ENCODE measurements at regions not wholly inside any gene's neighbourhood (a gene's known extent, or its start where the extent isn't known, plus 50 kb on each side); places are given as distances from the start of the nearest gene placed in this dataset.

- no peak overlapping the region for H3K27ac ChIP-seq (ENCODE audit: insufficient read depth in 1 of 2, low read depth in 1 of 2, low read length in 2 of 2, poor library complexity in 1 of 2, severe bottlenecking in 2 of 2)
- POLR2A ChIA-PET: no interaction called here
- CTCF ChIA-PET: no interaction called here
- 80% methylated on average over 3 of the region's 4 CpGs for WGBS (ENCODE audit: insufficient coverage)
- H3K27me3 ChIP-seq (replicated peaks in 2 of 5; ENCODE audit: control insufficient read depth in 4 of 5, insufficient read depth in 5 of 5, low read length in 4 of 5): no peaks in the 10 kb centered on the region
- H3K4me3 ChIP-seq (ENCODE audit: control insufficient read depth in 1 of 7, extremely low read depth in 1 of 7, insufficient read depth in 4 of 7, low read depth in 2 of 7, low read length in 6 of 7): no peak overlapping the region
- H3K9me3 ChIP-seq (ENCODE audit: control extremely low read depth in 1 of 5, control insufficient read depth in 4 of 5, insufficient read depth in 2 of 5, low read depth in 1 of 5, low read length in 4 of 5): no peaks in the 10 kb centered on the region
- no peaks in the 10 kb centered on the region for H3K36me3 ChIP-seq (ENCODE audit: control insufficient read depth in 4 of 4, insufficient read depth in 4 of 4, low read length in 3 of 4)
- no peak for DNase-seq
- H3K4me1 ChIP-seq (ENCODE audit: control extremely low read depth in 1 of 4, control insufficient read depth in 4 of 4, insufficient read depth in 4 of 4, low read length in 3 of 4): no peaks in the 10 kb centered on the region
Observed at GRCh38 chr11:92879086-92879485, 90.4 kb upstream of the MTNR1B start.

GRCh38 chr11:92880381-92880780, 89.1 kb upstream of the MTNR1B start:
- H3K4me3 ChIP-seq (ENCODE audit: control insufficient read depth in 1 of 7, extremely low read depth in 1 of 7, insufficient read depth in 4 of 7, low read depth in 2 of 7, low read length in 6 of 7): no peak overlapping the region
- 92% methylated on average over 2 of the region's 3 CpGs for WGBS (ENCODE audit: insufficient coverage)
- H3K36me3 ChIP-seq (ENCODE audit: control insufficient read depth in 4 of 4, insufficient read depth in 4 of 4, low read length in 3 of 4): no peaks in the 10 kb centered on the region
- H3K9me3 ChIP-seq (ENCODE audit: control extremely low read depth in 1 of 5, control insufficient read depth in 4 of 5, insufficient read depth in 2 of 5, low read depth in 1 of 5, low read length in 4 of 5): no peaks in the 10 kb centered on the region
- ChIA-PET CTCF (no interaction called here), POLR2A (no interaction called here)
- DNase-seq: no peak
- H3K27me3 ChIP-seq (replicated peaks in 2 of 5; ENCODE audit: control insufficient read depth in 4 of 5, insufficient read depth in 5 of 5, low read length in 4 of 5): no peaks in the 10 kb centered on the region
- H3K4me1 ChIP-seq (ENCODE audit: control extremely low read depth in 1 of 4, control insufficient read depth in 4 of 4, insufficient read depth in 4 of 4, low read length in 3 of 4): peaks cover 0 to 4% (median 0%) of the 10 kb centered on the region in 4 experiments
- H3K27ac ChIP-seq (ENCODE audit: insufficient read depth in 1 of 2, low read depth in 1 of 2, low read length in 2 of 2, poor library complexity in 1 of 2, severe bottlenecking in 2 of 2): no peak overlapping the region

- Histone ChIP-seq H3K27me3 (replicated peaks in 2 of 5; ENCODE audit: control insufficient read depth in 4 of 5, insufficient read depth in 5 of 5, low read length in 4 of 5) (no peaks in the 10 kb centered on the region), H3K27ac (ENCODE audit: insufficient read depth in 1 of 2, low read depth in 1 of 2, low read length in 2 of 2, poor library complexity in 1 of 2, severe bottlenecking in 2 of 2) (no peak overlapping the region), H3K36me3 (ENCODE audit: control insufficient read depth in 4 of 4, insufficient read depth in 4 of 4, low read length in 3 of 4) (no peaks in the 10 kb centered on the region), H3K4me3 (ENCODE audit: control insufficient read depth in 1 of 7, extremely low read depth in 1 of 7, insufficient read depth in 4 of 7, low read depth in 2 of 7, low read length in 6 of 7) (no peak overlapping the region), H3K9me3 (ENCODE audit: control extremely low read depth in 1 of 5, control insufficient read depth in 4 of 5, insufficient read depth in 2 of 5, low read depth in 1 of 5, low read length in 4 of 5) (no peaks in the 10 kb centered on the region), H3K4me1 (ENCODE audit: control extremely low read depth in 1 of 4, control insufficient read depth in 4 of 4, insufficient read depth in 4 of 4, low read length in 3 of 4) (peaks cover 0 to 13% (median 3%) of the 10 kb centered on the region in 4 experiments)
- no peak for DNase-seq
- ChIA-PET POLR2A (no interaction called here), CTCF (no interaction called here)
- WGBS (ENCODE audit: insufficient coverage): 100% methylated on average over 1 of the region's 4 CpGs
Observed at GRCh38 chr11:92881940-92882450, 87.5 kb upstream of the MTNR1B start.

DNA sequence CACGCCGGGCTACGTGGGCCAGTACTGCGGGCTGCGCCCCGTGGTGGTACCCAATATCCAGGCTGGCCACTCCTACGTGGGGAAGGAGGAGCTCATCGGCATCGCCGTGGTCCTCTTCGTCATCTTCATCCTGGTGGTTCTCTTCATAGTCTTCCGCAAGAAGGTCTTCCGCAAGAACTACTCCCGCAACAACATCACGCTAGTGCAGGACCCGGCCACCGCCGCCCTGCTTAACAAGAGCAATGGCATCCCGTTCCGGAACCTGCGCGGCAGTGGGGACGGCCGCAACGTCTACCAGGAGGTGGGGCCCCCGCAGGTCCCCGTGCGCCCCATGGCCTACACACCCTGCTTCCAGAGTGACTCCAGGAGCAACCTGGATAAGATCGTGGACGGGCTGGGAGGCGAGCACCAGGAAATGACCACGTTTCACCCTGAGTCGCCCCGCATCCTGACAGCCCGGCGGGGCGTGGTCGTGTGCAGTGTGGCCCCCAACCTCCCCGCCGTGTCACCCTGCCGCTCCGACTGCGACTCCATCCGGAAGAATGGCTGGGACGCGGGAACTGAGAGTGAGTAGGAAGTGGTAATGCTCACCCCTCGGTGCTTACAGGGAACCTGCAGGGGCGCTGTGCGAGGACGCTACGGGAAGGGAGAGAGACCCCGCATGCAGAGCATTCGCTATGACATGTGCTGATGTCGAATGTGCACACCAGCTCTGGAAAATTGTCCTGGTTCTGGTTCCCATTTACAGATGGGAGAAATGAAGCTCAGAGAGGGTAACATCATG, 86.4 kb upstream of the MTNR1B start:
- Histone ChIP-seq H3K27ac (ENCODE audit: insufficient read depth in 1 of 2, low read depth in 1 of 2, low read length in 2 of 2, poor library complexity in 1 of 2, severe bottlenecking in 2 of 2) (no peak overlapping the region), H3K9me3 (ENCODE audit: control extremely low read depth in 1 of 5, control insufficient read depth in 4 of 5, insufficient read depth in 2 of 5, low read depth in 1 of 5, low read length in 4 of 5) (no peaks in the 10 kb centered on the region), H3K27me3 (replicated peaks in 2 of 5; ENCODE audit: control insufficient read depth in 4 of 5, insufficient read depth in 5 of 5, low read length in 4 of 5) (no peaks in the 10 kb centered on the region), H3K36me3 (ENCODE audit: control insufficient read depth in 4 of 4, insufficient read depth in 4 of 4, low read length in 3 of 4) (no peaks in the 10 kb centered on the region), H3K4me1 (ENCODE audit: control extremely low read depth in 1 of 4, control insufficient read depth in 4 of 4, insufficient read depth in 4 of 4, low read length in 3 of 4) (peaks cover 0 to 13% (median 3%) of the 10 kb centered on the region in 4 experiments), H3K4me3 (ENCODE audit: control insufficient read depth in 1 of 7, extremely low read depth in 1 of 7, insufficient read depth in 4 of 7, low read depth in 2 of 7, low read length in 6 of 7) (no peak overlapping the region)
- ChIA-PET POLR2A (no interaction called here), CTCF (interaction anchor here (1.7 kb wide), 1 partner anchor 10 kb away, joined by 4 read pairs; no protein-coding TSS in a partner anchor)
- no peak for DNase-seq
- 98% methylated on average over 51 of the region's 54 CpGs for WGBS (ENCODE audit: insufficient coverage)

GRCh38 chr11:92885600-92885999, 83.9 kb upstream of the MTNR1B start:
- WGBS (ENCODE audit: insufficient coverage): 48% methylated on average over 4 of the region's 4 CpGs
- Histone ChIP-seq H3K36me3 (ENCODE audit: control insufficient read depth in 4 of 4, insufficient read depth in 4 of 4, low read length in 3 of 4) (no peaks in the 10 kb centered on the region), H3K27ac (ENCODE audit: insufficient read depth in 1 of 2, low read depth in 1 of 2, low read length in 2 of 2, poor library complexity in 1 of 2, severe bottlenecking in 2 of 2) (no peak overlapping the region), H3K4me3 (ENCODE audit: control insufficient read depth in 1 of 7, extremely low read depth in 1 of 7, insufficient read depth in 4 of 7, low read depth in 2 of 7, low read length in 6 of 7) (no peak overlapping the region), H3K27me3 (replicated peaks in 2 of 5; ENCODE audit: control insufficient read depth in 4 of 5, insufficient read depth in 5 of 5, low read length in 4 of 5) (no peaks in the 10 kb centered on the region), H3K9me3 (ENCODE audit: control extremely low read depth in 1 of 5, control insufficient read depth in 4 of 5, insufficient read depth in 2 of 5, low read depth in 1 of 5, low read length in 4 of 5) (no peaks in the 10 kb centered on the region), H3K4me1 (ENCODE audit: control extremely low read depth in 1 of 4, control insufficient read depth in 4 of 4, insufficient read depth in 4 of 4, low read length in 3 of 4) (peaks cover 0 to 13% (median 3%) of the 10 kb centered on the region in 4 experiments)
- CTCF ChIA-PET: interaction anchor here (1.1 to 5.4 kb wide), 10 partner anchors 8 to 825 kb away, joined by 3 to 30 read pairs (median 6); no protein-coding TSS in a partner anchor
- POLR2A ChIA-PET: no interaction called here
- no peak for DNase-seq

DNA sequence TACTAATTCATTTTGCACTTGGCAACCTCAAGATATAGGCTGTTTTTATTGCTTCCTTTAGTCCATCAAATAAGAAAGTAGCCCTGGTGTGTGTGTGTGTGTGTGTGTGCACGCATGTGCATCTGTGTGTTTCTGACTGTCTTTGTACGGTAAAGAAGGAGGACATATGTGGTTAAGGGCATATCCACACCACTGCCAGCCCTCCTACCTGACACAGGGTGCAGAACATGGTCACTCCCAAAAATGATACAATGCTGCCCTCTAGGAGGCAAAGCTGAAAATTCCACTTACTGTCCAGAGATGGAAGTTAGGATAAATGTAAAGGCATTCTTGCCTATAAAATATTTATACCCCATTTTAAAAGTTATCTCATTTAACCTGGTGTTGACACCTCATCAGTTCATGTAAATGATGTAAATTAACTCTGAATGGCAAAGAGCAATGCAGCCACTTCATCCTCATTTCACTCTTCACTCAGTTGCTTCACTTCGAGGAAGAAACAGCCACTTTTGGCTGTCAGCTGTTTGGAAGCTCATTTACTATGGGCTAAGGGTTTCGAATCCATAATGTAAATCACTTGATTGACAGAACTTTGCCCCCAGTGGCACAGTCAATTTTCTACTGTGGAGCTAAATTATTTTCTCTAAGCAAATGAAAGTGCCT, 83.1 kb upstream of the MTNR1B start:
- H3K27me3 ChIP-seq (replicated peaks in 2 of 5; ENCODE audit: control insufficient read depth in 4 of 5, insufficient read depth in 5 of 5, low read length in 4 of 5): no peaks in the 10 kb centered on the region
- H3K4me3 ChIP-seq (ENCODE audit: control insufficient read depth in 1 of 7, extremely low read depth in 1 of 7, insufficient read depth in 4 of 7, low read depth in 2 of 7, low read length in 6 of 7): no peak overlapping the region
- 29% methylated on average over 2 of the region's 4 CpGs for WGBS (ENCODE audit: insufficient coverage)
- no peak overlapping the region for H3K27ac ChIP-seq (ENCODE audit: insufficient read depth in 1 of 2, low read depth in 1 of 2, low read length in 2 of 2, poor library complexity in 1 of 2, severe bottlenecking in 2 of 2)
- ChIA-PET CTCF (interaction anchor here (0.7 to 5.4 kb wide), 16 partner anchors 9 to 826 kb away, joined by 3 to 30 read pairs (median 4); no protein-coding TSS in a partner anchor), POLR2A (no interaction called here)
- H3K9me3 ChIP-seq (ENCODE audit: control extremely low read depth in 1 of 5, control insufficient read depth in 4 of 5, insufficient read depth in 2 of 5, low read depth in 1 of 5, low read length in 4 of 5): no peaks in the 10 kb centered on the region
- H3K36me3 ChIP-seq (ENCODE audit: control insufficient read depth in 4 of 4, insufficient read depth in 4 of 4, low read length in 3 of 4): no peaks in the 10 kb centered on the region
- DNase-seq: peak; percentile 63 to 82 (median 75)
- H3K4me1 ChIP-seq (ENCODE audit: control extremely low read depth in 1 of 4, control insufficient read depth in 4 of 4, insufficient read depth in 4 of 4, low read length in 3 of 4): peaks cover 0 to 13% (median 3%) of the 10 kb centered on the region in 4 experiments

DNA sequence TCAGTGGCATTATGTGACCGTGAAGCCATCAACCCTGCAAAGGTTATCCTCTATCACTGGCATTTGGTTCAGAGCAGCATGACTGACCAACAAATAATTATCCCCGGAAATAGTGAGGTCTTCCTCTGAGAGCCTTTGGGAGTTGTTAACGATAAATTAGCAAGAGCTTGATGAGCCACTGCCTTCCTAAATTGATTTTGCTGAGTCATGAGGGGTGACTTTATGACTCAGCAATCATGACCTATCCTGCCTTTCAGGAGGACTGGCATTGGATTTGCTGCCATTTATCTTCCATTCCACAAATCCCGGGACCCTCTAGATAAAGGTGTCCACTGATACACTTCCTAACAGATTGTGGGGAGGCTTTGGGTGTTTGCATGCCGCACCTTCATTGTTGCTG, 80.8 kb upstream of the MTNR1B start:
- no peak overlapping the region for H3K27ac ChIP-seq (ENCODE audit: insufficient read depth in 1 of 2, low read depth in 1 of 2, low read length in 2 of 2, poor library complexity in 1 of 2, severe bottlenecking in 2 of 2)
- no peaks in the 10 kb centered on the region for H3K27me3 ChIP-seq (replicated peaks in 2 of 5; ENCODE audit: control insufficient read depth in 4 of 5, insufficient read depth in 5 of 5, low read length in 4 of 5)
- no peaks in the 10 kb centered on the region for H3K9me3 ChIP-seq (ENCODE audit: control extremely low read depth in 1 of 5, control insufficient read depth in 4 of 5, insufficient read depth in 2 of 5, low read depth in 1 of 5, low read length in 4 of 5)
- peaks cover 0 to 13% (median 3%) of the 10 kb centered on the region in 4 experiments for H3K4me1 ChIP-seq (ENCODE audit: control extremely low read depth in 1 of 4, control insufficient read depth in 4 of 4, insufficient read depth in 4 of 4, low read length in 3 of 4)
- ChIA-PET POLR2A (no interaction called here), CTCF (interaction anchor here (5.4 kb wide), 1 partner anchor 153 kb away, joined by 30 read pairs; no protein-coding TSS in a partner anchor)
- WGBS (ENCODE audit: insufficient coverage): 92% methylated on average over 2 of the region's 5 CpGs
- DNase-seq: peak in 2 of 3 donors; percentile 16 to 21
- no peak overlapping the region for H3K4me3 ChIP-seq (ENCODE audit: control insufficient read depth in 1 of 7, extremely low read depth in 1 of 7, insufficient read depth in 4 of 7, low read depth in 2 of 7, low read length in 6 of 7)
- H3K36me3 ChIP-seq (ENCODE audit: control insufficient read depth in 4 of 4, insufficient read depth in 4 of 4, low read length in 3 of 4): no peaks in the 10 kb centered on the region
